ENCODE measurements at regions not wholly inside any gene's neighbourhood (a gene's known extent, or its start where the extent isn't known, plus 50 kb on each side); places are given as distances from the start of the nearest gene placed in this dataset.

- TF ChIP-seq NCOR1 (IDR thresholded peaks at IDR 0.05) (no peak), POLR2A (conservative IDR thresholded peaks at IDR 0.05) (no peak), TAF15 (IDR thresholded peaks at IDR 0.05; ENCODE audit: low read depth, low read length) (no peak), ETV6 (IDR thresholded peaks at IDR 0.05; ENCODE audit: borderline replicate concordance in 1 of 2, low read depth in 2 of 2, low read length in 1 of 2) (no peak), ETV6 (CRISPR knock-in tag; IDR thresholded peaks at IDR 0.05; ENCODE audit: borderline replicate concordance) (no peak), BDP1 (IDR thresholded peaks at IDR 0.05; ENCODE audit: insufficient read depth, insufficient read length) (no peak), E2F5 (CRISPR knock-in tag; IDR thresholded peaks at IDR 0.05) (no peak), ZNF354B (CRISPR knock-in tag; IDR thresholded peaks at IDR 0.05) (no peak)
Measured at GRCh38 chr2:196504788-196505187, 134.7 kb upstream of the CCDC150 start.
